A172 (cell line): ENCODE measurements at regions not wholly inside any gene's neighbourhood (a gene's known extent, or its start where the extent isn't known, plus 50 kb on each side); places are given as distances from the start of the nearest gene placed in this dataset.

Experiments
- DNase-seq: peaks from one replicate; pipeline ENCODE4 v3.0.0-alpha.2; 2015; ENCODE audit warnings: low spot score

DNA sequence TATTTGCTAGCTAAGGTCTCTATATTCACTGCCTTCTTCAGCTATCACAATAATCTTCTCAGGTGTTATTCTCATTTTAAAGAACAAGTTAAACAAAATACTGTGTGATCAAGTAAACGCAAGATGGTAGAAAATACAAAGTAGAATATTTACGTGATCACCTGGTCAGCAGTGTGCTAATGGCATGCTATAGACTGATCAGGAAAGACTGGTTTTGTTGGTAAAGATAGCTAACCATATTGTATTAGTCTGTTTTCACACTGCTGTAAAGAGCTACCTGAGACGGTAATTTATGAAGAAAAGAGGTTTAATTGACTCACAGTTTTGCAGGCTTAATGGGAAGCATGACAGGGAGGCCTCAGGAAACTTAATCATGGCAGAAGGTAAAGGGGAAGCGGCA, 50.4 kb downstream of the ZBTB38 start:
- DNase-seq: no peak

DNA sequence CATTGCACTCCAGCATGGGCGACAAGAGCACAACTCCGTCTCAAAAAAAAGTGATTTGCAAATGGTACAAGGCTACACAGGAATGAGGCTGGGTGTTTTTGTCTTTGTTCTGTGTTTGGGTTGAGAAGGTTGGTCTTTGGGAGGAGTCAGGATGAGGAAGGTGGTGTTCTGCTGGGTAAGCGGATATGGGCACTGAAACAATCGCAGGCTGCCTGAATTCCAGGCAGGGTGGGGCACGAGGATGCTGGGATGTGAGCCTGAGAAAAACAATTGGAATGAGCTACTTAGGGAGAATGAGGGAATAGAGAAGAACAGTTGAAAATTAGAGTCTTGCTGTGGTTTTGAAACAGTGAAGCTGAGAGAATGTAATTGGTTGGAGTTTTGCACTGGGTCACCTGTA, 51.6 kb downstream of the ZBTB38 start:
- no peak for DNase-seq

DNA sequence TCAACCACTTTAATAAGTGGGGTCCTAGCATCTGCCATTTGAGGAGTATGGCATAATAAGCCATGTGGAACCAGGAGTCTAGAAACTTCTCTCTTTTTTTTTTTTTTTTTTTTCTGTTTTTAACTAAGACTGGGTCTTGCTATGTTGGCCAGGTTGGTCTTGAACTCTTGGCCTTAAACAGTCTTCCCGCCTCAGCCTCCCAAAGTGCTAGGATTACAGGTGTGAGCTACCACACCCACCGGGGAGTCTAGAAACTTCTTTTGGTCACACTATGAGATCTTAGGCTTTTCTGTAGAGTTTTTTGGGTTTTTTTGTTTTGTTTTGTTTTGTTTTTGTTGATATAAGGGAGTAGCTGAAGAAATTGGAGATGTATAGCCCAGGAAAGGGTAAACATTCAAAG, 52.9 kb downstream of the ZBTB38 start:
- no peak for DNase-seq

DNA sequence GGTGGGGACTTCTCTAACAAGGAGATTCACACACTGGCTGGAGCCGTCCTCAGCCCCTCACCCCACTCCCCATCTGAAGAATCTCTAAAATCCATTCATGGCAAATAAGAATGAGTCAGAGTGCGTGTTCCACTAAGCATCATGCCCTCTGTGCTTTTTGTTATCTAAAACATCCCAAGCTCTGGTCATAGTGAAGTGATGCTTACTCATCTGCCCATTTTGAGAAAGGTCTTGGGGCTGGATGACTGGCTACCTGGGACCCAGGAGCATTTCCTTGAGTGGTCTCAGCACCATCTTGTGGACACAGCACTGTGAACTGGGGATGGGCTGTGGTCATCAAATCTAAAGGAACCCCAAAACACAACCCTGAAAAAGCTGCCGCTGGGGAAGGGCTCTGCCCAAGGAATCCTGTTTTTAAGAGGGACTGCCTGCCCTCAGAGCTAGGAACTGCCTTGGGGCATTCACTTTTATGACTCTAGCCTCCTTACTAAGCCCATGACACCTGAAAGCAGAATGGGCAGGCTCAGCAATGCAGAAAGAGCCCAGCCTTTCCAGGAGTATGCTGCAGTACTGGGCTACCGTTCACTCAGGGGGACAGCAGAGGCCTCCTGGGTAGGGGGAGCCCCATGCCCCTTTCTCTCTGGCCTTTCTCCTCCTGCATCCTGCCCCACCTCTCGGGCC, 53.5 kb downstream of the ZBTB38 start:
- peak; percentile 80 for DNase-seq

DNA sequence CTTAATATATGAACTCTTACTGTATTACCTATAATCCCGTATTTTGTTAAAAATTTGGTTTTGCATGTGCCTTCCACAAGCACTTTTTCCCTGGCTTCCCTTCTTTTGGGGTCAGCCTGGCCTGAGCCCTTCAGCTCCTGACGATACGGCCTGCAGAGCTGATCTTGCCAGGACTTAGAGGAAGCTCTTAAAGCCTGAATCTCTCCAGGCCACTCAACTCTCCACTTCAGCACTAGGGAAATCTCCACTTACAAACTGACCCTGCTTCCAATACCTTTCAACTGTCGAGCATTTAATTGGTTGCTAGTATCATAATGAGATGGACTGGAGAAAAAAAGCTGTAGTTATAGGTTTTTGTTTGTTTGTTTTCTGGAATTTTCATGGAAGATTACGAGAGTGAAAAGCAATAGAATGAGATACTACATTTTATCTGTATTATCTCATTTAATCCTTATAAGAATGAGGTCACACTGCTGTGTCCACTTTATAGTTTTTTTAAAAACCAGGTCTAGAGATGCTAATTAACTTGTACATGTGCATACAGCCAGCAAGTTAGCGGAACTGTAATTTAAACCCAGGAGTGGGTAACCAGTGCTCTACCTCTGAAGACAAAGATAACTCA, 54.8 kb downstream of the ZBTB38 start:
- no peak for DNase-seq

DNA sequence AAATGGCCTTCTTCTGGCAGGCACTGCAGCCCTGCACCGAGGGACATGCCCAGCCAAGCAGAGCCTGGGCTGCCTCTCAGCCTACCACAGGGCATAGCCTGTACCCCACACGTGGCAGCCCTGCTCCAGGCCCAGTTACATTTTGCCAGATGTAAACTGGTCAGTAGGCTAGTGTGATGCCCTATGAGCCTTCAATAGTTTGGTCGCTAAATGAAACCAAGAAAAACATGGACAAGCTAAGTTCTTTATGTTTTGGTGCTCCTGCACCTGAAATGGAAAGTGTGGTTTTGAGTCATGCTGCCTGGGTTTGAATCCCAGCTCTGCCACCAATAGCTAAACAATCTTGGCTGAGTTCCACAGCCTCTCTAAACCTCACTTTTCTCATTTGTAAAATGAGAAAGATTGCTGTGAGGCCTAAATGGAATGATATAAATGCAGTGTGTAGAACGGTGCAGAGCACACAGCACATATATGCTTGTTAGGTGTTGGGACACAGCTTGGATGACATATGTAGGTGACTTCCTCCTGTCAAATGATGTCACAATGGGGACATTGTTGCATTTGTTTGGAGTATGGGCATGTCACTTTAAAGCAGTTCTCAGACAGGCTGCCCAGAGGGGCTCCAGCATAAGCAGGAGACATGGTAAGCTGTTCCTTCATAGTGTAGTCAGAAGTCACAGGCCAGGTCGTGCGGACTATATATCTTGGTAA, 57.4 kb downstream of the ZBTB38 start:
- no peak for DNase-seq

DNA sequence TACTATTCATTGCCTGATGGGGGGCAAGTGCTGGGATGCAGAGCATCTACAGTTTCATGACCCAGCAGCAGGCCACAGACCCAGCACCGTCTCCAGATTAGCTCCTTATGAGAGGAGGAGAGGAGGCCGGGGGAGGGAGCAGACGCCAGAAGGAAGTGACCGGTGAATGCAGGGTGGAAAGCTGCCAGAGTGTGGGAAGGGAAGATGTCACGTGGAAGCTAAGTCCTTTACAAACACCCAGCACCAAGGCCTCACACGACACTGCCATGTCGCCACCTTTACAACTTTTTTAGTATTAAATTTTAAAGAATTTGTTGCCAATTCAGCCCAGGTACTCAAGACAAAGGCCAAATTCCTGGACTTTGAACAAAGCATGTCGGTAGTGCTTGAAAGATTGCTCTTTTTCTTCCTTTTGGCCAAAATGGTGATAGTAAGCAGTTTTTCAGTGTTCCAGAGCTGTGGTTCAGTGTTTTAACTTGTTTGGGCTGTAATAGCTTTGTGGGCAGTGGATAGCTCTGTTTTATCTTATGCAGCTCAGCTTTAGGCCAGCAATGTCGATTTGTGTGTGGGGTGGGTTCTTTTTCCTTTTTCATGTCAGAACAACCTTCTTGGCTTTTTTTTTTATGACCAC, 58.2 kb downstream of the ZBTB38 start:
- peak; percentile 58 for DNase-seq

DNA sequence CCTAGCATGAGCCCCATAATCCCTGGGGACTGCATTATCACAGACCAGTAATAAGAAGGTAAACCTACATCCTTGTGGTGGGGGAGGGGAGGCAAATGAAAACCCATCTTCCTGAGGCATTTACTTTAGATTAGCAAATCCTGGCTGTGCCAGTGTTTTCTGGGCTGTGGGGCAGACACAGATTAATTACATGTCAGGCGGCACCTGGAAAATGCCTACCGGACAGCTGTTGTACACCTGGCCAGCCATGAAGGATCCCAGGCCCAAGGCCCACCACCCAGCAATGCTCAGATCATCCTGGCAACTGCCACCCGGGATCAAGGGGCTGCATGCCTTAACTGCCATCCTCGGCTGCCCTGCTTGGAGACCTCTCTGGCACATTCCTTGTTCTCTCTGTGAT, 59.1 kb upstream of the RASA2 start:
- DNase-seq: no peak

DNA sequence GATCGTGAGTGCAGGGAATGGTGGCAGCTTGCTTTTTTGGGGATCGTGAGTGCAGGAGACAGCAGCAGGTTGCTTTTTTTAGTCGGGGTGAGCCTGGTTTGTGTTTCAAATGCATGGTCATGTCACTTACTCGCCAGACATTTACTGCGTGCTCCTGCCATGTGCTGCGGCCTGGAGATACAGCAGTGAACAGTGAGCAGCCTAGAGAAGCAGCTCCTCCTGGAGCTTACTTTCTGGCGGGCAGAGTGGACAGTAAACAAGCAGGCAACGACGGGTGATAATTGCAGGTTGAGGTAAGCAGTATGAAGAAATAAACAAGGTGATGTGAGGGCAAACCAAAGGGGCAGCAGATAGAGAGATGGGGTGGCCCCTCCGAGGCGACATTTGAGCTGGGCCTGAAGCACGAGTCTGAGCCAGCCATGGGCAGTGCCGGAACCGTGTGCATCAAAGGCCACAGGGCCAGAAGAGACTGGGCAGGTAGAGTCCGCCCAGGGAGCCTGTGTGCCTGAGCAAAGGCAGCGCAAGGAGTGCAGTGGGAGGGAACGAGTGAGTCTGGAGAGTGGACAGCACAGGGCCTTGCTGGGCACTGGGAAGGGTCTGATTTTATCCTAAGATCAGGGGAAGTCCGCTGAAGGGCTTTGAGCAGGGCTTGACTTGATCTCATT, 57.3 kb upstream of the RASA2 start:
- no peak for DNase-seq

DNA sequence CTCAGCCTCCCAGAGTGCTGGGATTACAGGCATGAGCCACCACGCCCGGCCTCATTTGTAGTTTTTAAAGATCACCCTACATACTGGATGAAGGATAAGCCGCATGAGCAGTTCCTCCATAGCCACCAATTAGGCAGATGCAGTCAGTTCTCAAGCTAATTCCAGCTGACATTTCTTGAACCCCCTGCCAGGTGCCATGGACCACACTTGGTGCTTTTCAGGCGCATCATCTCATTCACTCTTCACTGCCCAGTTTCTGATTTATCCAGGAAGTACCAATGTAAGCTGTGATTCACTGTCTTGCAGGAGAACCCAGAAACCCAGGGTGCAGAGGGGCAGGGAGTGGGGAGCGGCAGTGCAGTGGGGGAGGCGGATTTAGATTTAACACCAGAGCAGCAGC, 56.5 kb upstream of the RASA2 start:
- no peak for DNase-seq

DNA sequence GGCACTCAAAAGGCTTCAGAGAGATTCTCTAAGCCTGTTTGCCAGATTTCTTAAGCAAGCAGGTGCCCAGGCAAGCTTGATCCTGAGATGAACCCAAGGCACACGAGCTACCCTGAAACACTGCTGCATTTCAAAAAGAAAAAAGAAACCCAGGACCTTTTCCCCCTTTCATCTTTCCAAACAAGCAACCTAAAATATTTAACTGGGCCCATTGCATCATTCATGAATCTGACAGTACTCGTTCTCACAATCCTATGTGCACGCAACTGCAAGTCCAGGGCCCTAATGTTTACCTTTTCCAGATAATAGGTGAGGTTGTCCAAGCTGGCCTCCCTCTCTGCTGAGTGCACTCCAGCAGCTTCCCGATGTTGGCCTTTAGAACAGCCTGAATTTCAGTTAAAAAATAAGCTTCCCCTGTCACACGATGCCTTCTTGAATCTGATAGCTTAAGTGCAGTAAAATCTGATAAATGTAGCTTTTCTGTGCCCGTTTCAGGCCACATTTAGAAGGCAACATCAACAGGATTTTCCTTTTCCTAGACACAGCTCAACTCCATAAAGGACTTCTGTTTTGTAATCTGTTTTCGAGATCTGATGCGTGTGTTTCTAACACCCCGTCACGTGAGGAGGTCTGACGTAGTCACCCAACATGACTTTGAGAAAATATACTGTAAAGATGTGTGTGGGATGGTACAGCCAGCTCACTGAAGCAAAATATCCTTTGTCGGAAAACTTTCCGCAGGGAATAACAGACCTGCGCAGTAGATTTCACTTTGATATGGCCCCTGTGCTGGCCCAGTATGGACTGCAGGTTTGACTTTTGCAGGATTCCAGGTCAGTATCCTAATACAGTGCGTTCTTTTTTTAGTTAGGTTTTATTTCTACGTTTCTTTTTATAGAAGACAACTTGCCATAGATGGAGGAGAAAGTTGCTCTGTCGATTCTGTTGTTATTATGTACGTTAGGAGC, 55.1 kb upstream of the RASA2 start:
- no peak for DNase-seq

DNA sequence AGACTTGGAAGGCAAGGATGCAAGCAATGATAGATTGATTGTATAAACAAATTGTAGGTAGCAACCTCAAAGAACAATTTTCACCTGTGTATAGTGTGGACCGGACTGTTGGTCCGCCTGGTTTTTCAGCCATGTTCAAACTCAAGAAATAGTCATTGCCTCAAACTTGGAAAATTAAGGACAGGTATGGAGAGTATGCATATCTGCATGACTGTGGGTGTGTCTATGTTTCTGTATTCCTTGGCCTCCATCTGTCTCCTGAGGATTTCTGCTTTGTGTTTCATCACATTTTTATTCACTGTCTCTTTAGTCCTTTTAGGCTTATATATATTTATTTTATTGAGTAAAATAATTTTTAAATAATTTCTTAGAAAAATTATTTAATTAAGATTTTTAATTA, 53.9 kb upstream of the RASA2 start:
- DNase-seq: no peak

DNA sequence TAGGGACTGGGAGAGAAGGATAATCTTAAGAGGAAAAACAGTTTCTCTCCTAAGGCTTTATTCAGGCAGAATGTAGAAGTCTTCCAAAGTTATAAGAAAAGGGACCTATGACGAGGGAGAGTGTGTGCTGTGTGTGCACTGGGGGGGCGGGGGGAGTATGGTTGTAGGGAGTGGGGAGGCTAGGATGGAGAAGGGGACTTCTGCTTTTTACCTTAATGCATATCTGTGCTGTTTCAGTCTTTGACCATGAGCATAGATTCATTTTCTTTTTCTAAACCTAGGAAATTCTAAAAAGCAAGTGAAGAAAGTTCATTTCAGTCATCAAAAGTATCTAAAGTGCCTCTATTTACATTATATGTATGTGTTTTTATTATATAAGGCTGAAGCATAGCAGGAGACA, 52.6 kb upstream of the RASA2 start:
- DNase-seq: no peak

DNA sequence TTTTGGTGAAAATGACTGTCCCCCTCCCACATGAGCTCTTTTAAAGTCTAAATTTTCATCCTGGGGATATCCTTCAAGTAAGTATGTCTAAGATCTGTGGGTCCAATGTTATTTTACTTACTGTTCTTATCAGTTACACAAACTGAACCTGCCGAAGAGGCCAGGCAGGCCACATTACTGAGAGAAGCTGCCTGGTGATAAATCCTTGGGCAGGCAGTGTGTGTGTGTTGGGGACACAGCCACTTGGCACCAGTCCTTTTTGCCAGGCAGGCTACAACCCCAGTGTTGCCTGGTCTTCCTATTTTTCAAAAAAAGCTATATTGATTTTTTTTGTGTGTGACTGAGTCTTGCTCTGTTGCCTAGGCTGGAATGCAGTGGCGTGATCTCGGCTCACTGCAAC, 50.6 kb upstream of the RASA2 start:
- DNase-seq: no peak
